ENCODE measurements at regions not wholly inside any gene's neighbourhood (a gene's known extent, or its start where the extent isn't known, plus 50 kb on each side); places are given as distances from the start of the nearest gene placed in this dataset.
A peak's percentile ranks its signal among the peaks of the same experiment; 100 is the strongest.
"Not testable (repeated sequence)": the region's sequence is repeated elsewhere in the genome, so short reads cannot be mapped to it uniquely, and the experiment has no call there.

DNA sequence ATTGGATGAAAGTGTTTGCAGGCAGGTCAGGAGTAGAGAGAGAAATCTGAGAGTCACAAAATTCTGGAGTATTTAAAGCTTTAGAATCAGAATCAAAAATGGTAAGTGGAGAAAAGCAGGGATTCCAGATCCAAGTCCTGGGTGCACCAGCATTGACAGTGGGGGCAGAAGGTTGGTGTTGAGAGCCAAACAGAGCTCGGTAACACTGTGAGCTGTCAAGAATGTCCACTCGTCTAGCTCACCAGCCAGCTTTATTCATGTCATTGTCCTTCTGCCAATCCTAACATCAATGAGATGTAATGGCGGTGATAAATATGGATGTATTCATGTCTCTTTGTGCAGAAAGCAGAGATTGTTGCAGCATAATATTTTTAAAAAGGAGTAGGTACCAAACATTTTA is 128.8 kb downstream of the KLF6 start:
- no peak overlapping the region for H3K4me3 ChIP-seq (ENCODE audit: control insufficient read depth, low read depth, low read length)
- TF ChIP-seq, protein P1, sequence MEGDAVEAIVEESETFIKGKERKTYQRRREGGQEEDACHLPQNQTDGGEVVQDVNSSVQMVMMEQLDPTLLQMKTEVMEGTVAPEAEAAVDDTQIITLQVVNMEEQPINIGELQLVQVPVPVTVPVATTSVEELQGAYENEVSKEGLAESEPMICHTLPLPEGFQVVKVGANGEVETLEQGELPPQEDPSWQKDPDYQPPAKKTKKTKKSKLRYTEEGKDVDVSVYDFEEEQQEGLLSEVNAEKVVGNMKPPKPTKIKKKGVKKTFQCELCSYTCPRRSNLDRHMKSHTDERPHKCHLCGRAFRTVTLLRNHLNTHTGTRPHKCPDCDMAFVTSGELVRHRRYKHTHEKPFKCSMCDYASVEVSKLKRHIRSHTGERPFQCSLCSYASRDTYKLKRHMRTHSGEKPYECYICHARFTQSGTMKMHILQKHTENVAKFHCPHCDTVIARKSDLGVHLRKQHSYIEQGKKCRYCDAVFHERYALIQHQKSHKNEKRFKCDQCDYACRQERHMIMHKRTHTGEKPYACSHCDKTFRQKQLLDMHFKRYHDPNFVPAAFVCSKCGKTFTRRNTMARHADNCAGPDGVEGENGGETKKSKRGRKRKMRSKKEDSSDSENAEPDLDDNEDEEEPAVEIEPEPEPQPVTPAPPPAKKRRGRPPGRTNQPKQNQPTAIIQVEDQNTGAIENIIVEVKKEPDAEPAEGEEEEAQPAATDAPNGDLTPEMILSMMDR (IDR thresholded peaks at IDR 0.05; ENCODE audit: control insufficient read depth, insufficient read depth, low read depth, low read length, missing control alignments) = no peak
- no peak for DNase-seq (ENCODE audit: low read depth)

DNA sequence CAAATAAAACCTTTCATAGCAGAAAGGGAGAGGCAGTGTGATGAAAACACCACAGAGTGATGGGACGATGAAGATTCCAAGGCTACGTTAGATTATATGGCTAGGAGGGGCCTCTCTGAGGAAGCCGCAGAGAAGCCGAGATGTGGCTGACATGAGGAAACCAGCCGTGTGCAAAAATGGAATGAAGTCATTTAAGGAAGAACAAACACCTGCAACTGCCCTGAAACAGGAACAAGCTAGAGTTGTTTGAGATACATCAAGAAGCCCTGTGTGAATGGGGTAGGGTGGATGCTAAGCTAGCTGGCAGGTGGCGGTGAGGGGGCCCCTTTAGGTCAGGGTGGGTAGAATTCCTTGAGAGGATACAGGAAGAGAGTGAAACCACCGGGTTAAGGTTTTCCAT is 129.5 kb downstream of the KLF6 start:
- DNase-seq (ENCODE audit: low read depth) = no peak
- TF ChIP-seq, protein P1 (IDR thresholded peaks at IDR 0.05; ENCODE audit: control insufficient read depth, insufficient read depth, low read depth, low read length, missing control alignments) = no peak
- H3K4me3 ChIP-seq (ENCODE audit: control insufficient read depth, low read depth, low read length) = no peak overlapping the region

DNA sequence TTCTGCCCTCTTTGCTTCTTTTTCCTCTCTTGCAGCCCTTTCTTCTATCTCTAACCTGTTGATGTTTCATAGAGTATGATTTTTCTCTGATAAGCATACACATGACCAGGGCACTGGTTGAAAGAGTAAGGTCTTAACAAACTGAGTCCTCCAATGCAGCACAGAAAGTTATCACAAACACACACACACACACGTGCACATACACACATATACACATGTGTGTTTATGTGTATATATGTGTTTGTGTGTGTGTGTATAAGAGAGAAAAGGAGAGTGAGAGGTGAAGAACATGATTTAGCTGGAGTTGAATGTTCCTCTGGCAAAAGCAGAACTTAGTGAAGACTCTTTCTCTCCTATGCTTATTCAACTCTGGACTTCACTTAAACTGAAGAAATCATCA is 130.0 kb downstream of the KLF6 start:
- no peak for DNase-seq (ENCODE audit: low read depth)
- H3K4me3 ChIP-seq (ENCODE audit: control insufficient read depth, low read depth, low read length) = no peak overlapping the region
- TF ChIP-seq, protein P1 (IDR thresholded peaks at IDR 0.05; ENCODE audit: control insufficient read depth, insufficient read depth, low read depth, low read length, missing control alignments) = no peak

DNA sequence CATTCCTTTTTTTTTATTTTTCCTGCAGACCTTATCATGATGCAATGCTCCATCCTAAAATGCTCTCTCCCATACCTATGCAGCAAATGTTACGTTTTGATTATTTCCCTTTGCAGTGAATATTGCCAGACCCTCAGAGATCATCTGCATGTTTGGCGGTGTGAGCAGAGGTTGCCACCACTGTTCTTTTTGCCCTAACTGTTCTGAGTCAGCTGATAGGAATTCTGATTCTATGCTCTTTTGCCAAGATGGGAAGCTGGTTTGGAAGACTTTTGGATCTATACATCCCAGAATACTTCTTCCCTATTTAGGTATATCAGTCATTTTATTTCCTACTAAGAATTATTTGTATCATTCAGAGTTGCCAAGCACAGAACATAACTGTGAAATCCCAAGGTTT is 130.5 kb downstream of the KLF6 start:
- TF ChIP-seq, protein P1 (IDR thresholded peaks at IDR 0.05; ENCODE audit: control insufficient read depth, insufficient read depth, low read depth, low read length, missing control alignments) = no peak
- DNase-seq (ENCODE audit: low read depth) = no peak
- no peak overlapping the region for H3K4me3 ChIP-seq (ENCODE audit: control insufficient read depth, low read depth, low read length)

DNA sequence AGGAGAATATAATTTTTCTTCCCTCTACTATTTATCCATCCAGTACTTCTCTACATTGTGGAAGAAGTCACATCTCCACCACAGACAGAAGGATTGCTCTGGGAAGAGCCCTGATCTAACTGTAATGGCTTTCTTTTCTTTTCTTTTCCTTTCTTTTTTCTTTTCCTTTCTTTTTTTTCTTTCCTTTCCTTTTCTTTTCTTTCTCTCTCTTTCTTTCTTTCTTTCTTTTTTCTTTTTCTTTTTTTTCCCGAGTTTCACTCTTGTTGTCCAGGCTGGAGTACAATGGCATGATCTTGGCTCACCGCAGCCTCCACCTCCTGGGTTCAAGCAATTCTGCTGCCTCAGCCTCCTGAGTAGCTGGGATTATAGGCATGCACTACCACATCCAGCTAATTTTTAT is 131.7 kb downstream of the KLF6 start:
- not testable (repeated sequence) for DNase-seq (ENCODE audit: low read depth)
- peak overlapping the region; percentile 30 for H3K4me3 ChIP-seq (ENCODE audit: control insufficient read depth, low read depth, low read length)

DNA sequence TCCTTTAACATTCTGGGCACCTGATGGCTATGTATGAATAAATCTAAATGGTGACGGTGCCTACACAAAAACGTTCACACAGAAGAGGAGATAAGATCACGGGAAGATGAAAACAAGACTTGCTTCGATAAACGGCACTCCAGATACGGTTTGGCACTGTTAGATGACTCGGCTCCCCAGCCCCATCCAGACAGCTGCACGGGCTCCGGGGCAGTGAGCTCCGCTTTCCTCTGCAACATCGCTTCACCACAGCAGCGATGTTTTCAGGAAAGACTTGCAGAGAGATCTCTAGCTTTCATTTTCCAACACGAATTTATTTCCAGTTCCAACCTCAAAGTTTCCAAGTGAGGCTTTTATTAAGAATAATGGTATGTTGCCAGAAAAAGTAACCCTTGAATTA is 132.1 kb downstream of the KLF6 start:
- TF ChIP-seq, protein P1 (IDR thresholded peaks at IDR 0.05; ENCODE audit: control insufficient read depth, insufficient read depth, low read depth, low read length, missing control alignments) = no peak
- DNase-seq (ENCODE audit: low read depth) = no peak
- peak overlapping the region; percentile 30 for H3K4me3 ChIP-seq (ENCODE audit: control insufficient read depth, low read depth, low read length)

DNA sequence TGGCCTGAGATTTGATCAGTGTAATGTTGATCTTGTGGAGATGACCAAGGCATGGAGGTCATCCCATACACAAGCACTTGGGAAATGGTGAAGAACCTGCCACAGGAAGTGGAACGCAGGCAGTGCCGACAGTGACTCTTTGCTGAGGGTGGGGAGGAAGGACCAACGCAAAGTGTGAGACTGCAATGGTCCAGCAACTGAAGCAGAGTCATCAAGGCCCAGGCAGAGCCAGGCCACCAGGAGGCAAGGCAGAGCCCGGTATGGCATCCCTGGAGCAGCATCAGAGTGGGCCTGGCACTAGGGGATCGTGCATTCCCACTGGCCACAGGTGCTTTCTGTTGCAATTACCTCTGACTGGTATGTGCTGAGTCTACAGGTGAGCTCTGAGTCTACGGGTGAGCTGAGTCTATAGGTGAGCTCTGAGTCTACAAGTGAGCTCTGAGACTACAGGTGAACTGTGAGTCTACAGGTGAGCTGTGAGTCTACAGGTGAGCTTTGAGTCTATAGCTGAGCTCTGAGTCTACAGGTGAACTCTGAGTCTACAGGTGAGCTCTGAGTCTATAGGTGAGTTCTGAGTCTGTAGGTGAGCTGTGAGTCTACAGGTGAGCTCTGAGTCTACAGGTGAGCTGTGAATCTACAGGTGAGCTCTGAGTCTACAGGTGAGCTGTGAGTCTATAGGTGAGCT is 132.9 kb downstream of the KLF6 start:
- no peak overlapping the region for H3K4me3 ChIP-seq (ENCODE audit: control insufficient read depth, low read depth, low read length)
- no peak for DNase-seq (ENCODE audit: low read depth)
- TF ChIP-seq, protein P1 (IDR thresholded peaks at IDR 0.05; ENCODE audit: control insufficient read depth, insufficient read depth, low read depth, low read length, missing control alignments) = no peak
